ENCODE measurements at regions not wholly inside any gene's neighbourhood (a gene's known extent, or its start where the extent isn't known, plus 50 kb on each side); places are given as distances from the start of the nearest gene placed in this dataset.

GRCh38 chr4:187562345-187562744 is 433.2 kb upstream of the ZFP42 start:
- DNase-seq (ENCODE audit: low read depth in 2 of 2): no peak

DNA sequence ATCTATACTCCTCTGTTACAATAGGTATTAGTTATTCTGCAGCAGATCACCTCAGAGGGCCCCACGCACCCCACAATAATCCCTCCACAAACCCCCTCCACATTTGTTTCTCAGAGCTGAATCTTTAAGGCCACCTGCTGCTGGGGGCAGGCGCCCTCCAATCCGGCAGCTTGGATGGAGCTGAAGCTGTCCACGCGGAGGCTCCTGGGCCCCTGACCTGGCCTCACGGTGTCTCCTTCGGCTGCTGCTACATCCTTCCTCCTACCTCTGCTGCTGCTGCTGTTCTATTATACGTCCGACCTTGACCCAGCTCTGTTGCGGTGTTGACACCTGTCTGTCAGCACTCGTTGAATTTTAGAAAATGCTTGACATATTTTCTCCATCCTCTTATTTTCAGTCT is 430.2 kb upstream of the ZFP42 start:
- no peak for DNase-seq (ENCODE audit: low read depth in 2 of 2)

DNA sequence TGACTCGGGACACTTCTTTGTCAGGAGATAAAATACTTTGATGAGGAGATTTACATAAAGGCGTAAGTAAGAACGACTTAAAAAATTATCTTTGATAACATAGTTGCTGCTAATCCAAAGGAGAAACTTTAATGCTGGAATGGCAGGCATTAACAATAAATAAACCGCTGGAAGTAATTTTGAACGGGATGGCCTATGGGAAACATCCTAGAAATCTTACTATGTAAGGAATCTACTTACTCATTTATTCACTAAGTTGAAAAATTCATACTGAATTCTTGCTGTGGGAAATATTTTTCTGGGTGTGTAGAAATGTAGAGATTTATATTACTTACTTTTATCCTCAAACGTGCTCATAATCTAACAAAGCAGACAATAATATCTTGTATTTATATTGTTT is 425.7 kb upstream of the ZFP42 start:
- DNase-seq (ENCODE audit: low read depth in 2 of 2): no peak

GRCh38 chr4:187575706-187576105 is 419.9 kb upstream of the ZFP42 start:
- DNase-seq (ENCODE audit: low read depth in 2 of 2): no peak

DNA sequence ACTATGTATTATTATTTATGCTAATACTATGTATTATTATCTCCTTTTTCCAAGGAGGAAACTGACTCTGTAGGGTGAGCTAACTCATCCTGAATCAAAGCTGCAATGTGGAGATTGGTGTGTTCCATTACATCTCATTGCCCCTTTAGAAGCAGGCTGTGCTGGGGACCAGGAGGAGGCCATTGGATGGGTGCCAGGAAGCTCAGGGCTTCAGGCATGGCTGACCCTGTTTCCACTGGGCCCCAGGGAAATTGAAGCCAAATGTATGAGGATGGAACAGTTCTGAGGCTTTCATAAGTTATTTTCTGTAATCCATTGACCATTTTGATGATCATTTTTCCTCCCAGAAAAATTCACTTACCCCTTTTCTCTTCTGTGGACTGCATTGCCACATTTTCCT is 418.8 kb upstream of the ZFP42 start:
- DNase-seq (ENCODE audit: low read depth in 2 of 2): no peak

DNA sequence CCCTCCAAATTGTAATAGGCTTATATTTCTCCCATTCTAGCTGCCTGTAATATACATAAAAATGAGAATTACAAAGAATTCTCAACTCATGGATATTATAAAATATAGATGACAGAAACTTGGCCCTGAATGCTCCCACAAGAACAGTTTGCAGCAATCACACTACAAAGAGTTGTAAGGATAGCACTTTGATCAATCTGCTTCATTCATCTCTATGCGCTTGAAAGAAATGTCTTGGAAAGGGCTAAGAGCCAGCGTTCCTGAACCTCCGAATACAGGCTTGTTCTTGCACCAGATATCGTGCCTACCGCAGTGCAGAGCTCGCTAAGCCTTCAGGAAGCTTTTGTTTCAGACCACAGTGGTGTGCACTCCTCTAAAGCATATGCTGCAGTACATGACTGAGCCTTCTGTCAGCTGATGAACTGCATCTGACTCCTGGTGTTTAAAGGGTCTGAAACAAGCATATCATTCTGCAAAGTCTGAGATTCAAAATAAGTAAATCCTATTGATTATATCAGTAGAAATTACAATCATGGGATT is 417.6 kb upstream of the ZFP42 start:
- DNase-seq (ENCODE audit: low read depth in 2 of 2): no peak

- no peak for DNase-seq (ENCODE audit: low read depth in 2 of 2)
Observed at GRCh38 chr4:187586892-187587291, 408.7 kb upstream of the ZFP42 start.

DNA sequence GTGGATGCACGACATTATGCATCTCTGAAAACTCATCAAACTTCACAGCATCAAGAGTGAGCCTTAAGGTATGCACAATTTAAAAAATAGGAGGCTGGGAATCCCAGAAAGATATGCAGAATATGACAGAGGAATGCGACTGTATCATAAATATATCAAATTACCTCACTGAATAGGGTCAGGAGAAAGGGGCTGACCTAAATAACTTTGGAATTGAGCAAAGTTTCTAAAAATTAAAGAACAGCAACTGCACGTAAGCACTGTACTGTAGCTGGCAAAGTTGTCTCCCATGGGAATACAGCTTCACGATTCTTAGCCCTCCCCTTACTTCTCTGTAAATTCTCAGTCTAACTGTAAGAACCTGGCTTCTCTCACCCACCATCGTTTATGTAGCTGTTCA is 397.4 kb upstream of the ZFP42 start:
- DNase-seq (ENCODE audit: low read depth in 2 of 2): no peak

DNA sequence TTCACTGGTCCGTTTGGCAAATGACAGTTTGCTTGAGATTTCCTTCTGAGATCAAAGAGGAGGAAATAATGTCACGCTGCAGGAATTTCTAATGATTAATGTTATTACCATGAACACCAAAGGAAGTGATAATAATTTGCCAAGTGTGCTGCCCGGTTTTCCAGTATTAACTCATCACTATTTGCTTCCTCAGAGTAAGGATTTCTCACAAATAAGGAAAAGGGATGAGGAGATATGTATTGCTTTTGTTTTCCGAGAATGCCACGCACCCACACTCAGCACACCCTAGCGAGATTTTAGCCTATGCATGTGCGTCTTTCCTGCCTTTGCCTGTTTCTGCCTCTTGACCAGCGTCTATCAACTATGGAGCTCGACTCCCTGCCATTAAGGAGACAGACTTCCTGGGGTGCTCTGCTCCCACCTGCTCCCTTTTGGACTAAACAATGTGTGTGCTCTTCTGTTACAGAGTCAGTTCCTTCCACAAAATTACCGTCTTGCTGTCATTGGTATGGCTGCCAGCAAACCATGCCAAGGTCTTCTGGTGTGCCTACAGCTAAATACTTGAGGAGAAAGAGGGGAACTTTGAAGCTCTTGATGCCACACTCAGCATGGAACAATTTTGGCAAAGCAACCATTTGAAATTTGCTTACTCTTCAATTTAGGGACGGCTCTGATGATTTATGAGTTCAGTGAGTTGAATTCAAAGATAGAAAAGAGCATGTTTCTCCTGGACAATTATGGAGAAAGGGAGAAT is 393.1 kb upstream of the ZFP42 start:
- peak in 1 of 2 donors; percentile 67 for DNase-seq (ENCODE audit: low read depth in 2 of 2)

DNA sequence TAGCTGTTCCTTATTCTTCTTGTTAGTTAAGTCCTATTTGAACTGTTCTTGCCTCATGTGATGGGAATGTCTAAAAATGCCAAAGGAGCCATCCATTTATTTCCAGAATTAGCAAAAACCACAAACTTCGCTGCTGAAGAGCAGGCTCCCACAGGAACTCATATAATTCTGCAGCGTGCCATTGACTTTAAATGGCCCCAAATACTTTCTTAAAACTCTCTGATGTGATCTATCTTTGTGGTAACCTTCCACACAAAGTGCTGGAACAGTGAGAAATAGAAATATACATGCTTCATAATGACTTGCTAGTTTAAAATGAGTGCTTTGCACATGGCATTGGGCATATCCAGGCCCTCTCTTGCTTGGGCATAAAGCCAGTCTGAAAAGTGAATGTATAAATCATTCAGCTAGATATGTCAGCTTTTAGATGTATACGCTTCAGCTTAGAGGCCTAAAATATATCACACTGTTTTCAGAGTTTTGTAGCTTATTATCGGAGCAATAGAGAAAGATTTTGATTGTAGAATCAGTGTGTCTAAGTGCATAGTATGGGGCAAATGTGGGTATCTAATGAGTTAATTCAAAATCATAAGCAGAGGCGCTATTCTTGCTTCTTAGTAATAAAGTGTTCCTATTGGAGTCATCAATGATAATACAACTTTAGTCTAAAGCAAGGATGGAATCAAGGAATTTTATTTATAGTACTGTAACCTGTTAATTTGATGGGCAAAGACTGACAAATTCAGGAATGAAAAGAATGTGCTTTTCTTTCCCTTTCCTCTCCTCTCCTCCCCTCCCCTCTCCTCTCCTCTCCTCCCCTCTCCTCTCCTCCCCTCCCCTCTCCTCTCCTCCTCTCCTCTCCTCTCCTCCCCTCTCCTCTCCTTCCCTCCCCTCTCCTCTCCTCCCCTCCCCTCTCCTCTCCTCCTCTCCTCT is 392.2 kb upstream of the ZFP42 start:
- no peak for DNase-seq (ENCODE audit: low read depth in 2 of 2)

DNA sequence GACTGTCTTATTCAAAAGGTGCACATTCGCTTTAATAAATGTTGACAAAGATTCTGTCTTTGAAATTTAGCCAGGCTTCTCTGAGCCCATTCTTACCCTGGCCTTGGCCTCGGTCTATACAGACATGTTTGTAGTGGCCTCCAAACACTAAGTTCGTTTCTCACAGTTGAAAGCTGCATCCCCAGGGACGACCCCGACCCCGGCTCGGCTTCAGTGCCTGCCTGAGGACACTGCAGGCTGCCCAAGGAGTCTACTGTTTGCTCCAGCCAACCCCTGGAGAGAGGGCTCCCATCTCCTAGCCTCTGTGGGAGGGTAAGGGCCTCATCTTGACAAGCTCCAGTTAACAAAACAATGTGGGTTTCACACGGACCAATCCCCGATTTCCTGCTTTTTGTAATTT is 390.6 kb upstream of the ZFP42 start:
- no peak for DNase-seq (ENCODE audit: low read depth in 2 of 2)

GRCh38 chr4:187606581-187606980 is 389.0 kb upstream of the ZFP42 start:
- peak; percentile 54 to 75 for DNase-seq (ENCODE audit: low read depth in 2 of 2)

GRCh38 chr4:187608001-187608421 is 387.6 kb upstream of the ZFP42 start:
- DNase-seq (ENCODE audit: low read depth in 2 of 2): peak in 1 of 2 donors; percentile 7

GRCh38 chr4:187612301-187612700 is 383.3 kb upstream of the ZFP42 start:
- peak in 1 of 2 donors; percentile 19 for DNase-seq (ENCODE audit: low read depth in 2 of 2)

GRCh38 chr4:187613089-187613839 is 382.3 kb upstream of the ZFP42 start:
- DNase-seq (ENCODE audit: low read depth in 2 of 2): no peak

- DNase-seq (ENCODE audit: low read depth in 2 of 2): no peak
Observed at GRCh38 chr4:187615972-187616371, 379.6 kb upstream of the ZFP42 start.

GRCh38 chr4:187617113-187617512 is 378.5 kb upstream of the ZFP42 start:
- no peak for DNase-seq (ENCODE audit: low read depth in 2 of 2)

- no peak for DNase-seq (ENCODE audit: low read depth in 2 of 2)
Observed at GRCh38 chr4:187618701-187619281, 376.8 kb upstream of the ZFP42 start.

DNA sequence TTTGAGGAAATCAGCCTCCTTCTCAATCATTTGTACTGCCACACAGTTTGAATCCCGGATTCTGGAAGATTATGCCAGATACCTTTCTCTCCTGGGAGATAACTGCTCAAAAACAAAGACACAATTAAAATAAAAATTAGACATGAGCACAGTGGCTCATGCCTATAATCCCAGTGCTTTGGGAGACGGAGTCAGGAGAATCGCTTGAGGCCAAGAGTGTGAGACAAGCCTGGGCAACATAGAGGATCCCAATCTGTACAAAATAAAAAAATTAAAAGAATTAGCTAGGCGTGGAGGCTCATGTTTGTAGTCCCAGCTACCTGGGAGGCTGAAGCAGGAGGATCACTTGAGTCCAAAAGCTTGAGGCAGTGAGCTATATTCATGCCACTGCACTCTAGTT is 376.3 kb upstream of the ZFP42 start:
- DNase-seq (ENCODE audit: low read depth in 2 of 2): no peak

- DNase-seq (ENCODE audit: low read depth in 2 of 2): no peak
Observed at GRCh38 chr4:187632260-187632995, 363.1 kb upstream of the ZFP42 start.

DNA sequence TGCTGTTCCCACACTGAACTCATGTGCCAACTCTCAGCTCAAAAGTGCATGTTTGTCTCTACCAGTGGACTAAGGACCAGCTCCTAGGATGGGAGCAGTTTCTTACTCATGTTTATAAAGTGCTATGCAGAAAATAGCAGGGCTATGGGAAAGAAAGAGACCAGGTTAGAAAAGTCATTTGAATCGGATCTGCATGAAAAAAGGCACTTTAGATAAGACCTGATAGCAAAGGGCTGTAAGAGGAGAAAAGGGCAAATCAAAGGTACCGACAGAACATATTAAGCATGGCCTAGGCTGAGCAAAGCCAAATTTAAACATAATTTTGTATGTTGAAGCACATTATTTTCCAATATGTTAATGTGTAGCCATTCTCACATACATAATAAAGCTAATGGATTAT is 362.3 kb upstream of the ZFP42 start:
- no peak for DNase-seq (ENCODE audit: low read depth in 2 of 2)

All from lung microvascular endothelial cell (primary cell).